H9 (cell line): ENCODE measurements at regions not wholly inside any gene's neighbourhood (a gene's known extent, or its start where the extent isn't known, plus 50 kb on each side); places are given as distances from the start of the nearest gene placed in this dataset.

Experiments used
- DNase-seq: peaks from one replicate; pipeline ENCODE4 v3.0.0-alpha.2; 2017
- H2AFZ ChIP-seq: one replicate; pipeline ENCODE4 v1.6.1; 2013; ENCODE audit warnings: mild to moderate bottlenecking, low read length, control low read depth, moderate library complexity
- H2AK5ac ChIP-seq: 2 replicates; pipeline ENCODE4 v1.6.1; 2013; ENCODE audit warnings: low read length, control low read depth, mixed read lengths; ENCODE audit not compliant: insufficient read length
- H2BK120ac ChIP-seq: one replicate; pipeline ENCODE4 v1.6.1; 2013; ENCODE audit warnings: low read depth, mild to moderate bottlenecking, low read length, control low read depth, inconsistent platforms; ENCODE audit not compliant: poor library complexity, severe bottlenecking
- H2BK12ac ChIP-seq: 2 replicates; pipeline ENCODE4 v1.6.1; 2013; ENCODE audit warnings: low read length, control low read depth, mixed read lengths, low read depth; ENCODE audit not compliant: insufficient read length
- H2BK15ac ChIP-seq: 2 replicates; pipeline ENCODE4 v1.6.1; 2013; ENCODE audit warnings: low read depth, low read length, control low read depth
- H2BK20ac ChIP-seq: one replicate; pipeline ENCODE4 v1.6.1; 2013; ENCODE audit warnings: low read depth, mild to moderate bottlenecking, low read length, control low read depth, inconsistent platforms; ENCODE audit not compliant: poor library complexity, severe bottlenecking
- H2BK5ac ChIP-seq: 2 replicates; pipeline ENCODE4 v1.6.1; 2013; ENCODE audit warnings: low read length, control low read depth, mixed read lengths; ENCODE audit not compliant: insufficient read length
- H3K14ac ChIP-seq: 2 replicates; pipeline ENCODE4 v1.6.1; 2013; ENCODE audit warnings: low read length, control low read depth; ENCODE audit not compliant: insufficient read depth
- H3K18ac ChIP-seq: 2 replicates; pipeline ENCODE4 v1.6.1; 2013; ENCODE audit warnings: low read depth, mild to moderate bottlenecking, mixed read lengths, low read length, control low read depth; ENCODE audit not compliant: insufficient read length
- H3K23ac ChIP-seq: 2 replicates; pipeline ENCODE4 v1.6.1; 2013; ENCODE audit warnings: low read length, control low read depth, mixed read lengths, low read depth; ENCODE audit not compliant: insufficient read length
- H3K23me2 ChIP-seq: 2 replicates; pipeline ENCODE4 v1.6.1; 2013; ENCODE audit warnings: low read depth, mild to moderate bottlenecking, mixed read lengths, low read length, control low read depth; ENCODE audit not compliant: insufficient read length, poor library complexity, severe bottlenecking
- H3K27ac ChIP-seq: 2 replicates; pipeline ENCODE4 v1.5.1; 2013; ENCODE audit warnings: low read length, control low read depth, mixed read lengths, low read depth; ENCODE audit not compliant: insufficient read length
- H3K27me3 ChIP-seq: 2 replicates; pipeline ENCODE4 v1.6.1; 2013; ENCODE audit warnings: low read length, control low read depth, inconsistent platforms; ENCODE audit not compliant: insufficient read depth
- H3K4ac ChIP-seq: 2 replicates; pipeline ENCODE4 v1.6.1; 2013; ENCODE audit warnings: low read depth, mild to moderate bottlenecking, control low read depth, inconsistent platforms, low read length, moderate library complexity
- H3K4me1 ChIP-seq: 2 replicates; pipeline ENCODE4 v1.6.1; 2013; ENCODE audit warnings: low read length, control low read depth, inconsistent platforms; ENCODE audit not compliant: insufficient read depth
- H3K4me2 ChIP-seq: 2 replicates; pipeline ENCODE4 v1.6.1; 2013; ENCODE audit warnings: low read length, control low read depth, mixed read lengths; ENCODE audit not compliant: insufficient read length, insufficient read depth
- H3K56ac ChIP-seq: 2 replicates; pipeline ENCODE4 v1.6.1; 2013; ENCODE audit warnings: low read depth, mild to moderate bottlenecking, mixed read lengths, low read length, control low read depth; ENCODE audit not compliant: insufficient read length
- H3K79me1 ChIP-seq: 2 replicates; pipeline ENCODE4 v1.6.1; 2013; ENCODE audit warnings: low read depth, mild to moderate bottlenecking, moderate library complexity, low read length, control low read depth, inconsistent platforms; ENCODE audit not compliant: insufficient read depth, poor library complexity, severe bottlenecking
- H3K79me2 ChIP-seq: 2 replicates; pipeline ENCODE4 v1.6.1; 2013; ENCODE audit warnings: low read length, control low read depth, inconsistent platforms; ENCODE audit not compliant: insufficient read depth
- H3K9ac ChIP-seq: 2 replicates; pipeline ENCODE4 v1.6.1; 2013; ENCODE audit warnings: low read length, control low read depth, mixed read lengths; ENCODE audit not compliant: insufficient read length; ENCODE audit errors: extremely low read depth
- H3K9me3 ChIP-seq: one replicate; pipeline ENCODE4 v1.6.1; 2013; ENCODE audit warnings: low read depth, low read length, inconsistent platforms; ENCODE audit not compliant: control insufficient read depth
- H3T11ph ChIP-seq: one replicate; pipeline ENCODE4 v1.6.1; 2013; ENCODE audit warnings: mild to moderate bottlenecking, low read length, control low read depth, inconsistent platforms
- H4K20me1 ChIP-seq: one replicate; pipeline ENCODE4 v1.6.1; 2013; ENCODE audit not compliant: control insufficient read depth, insufficient read length, insufficient read depth
- H4K5ac ChIP-seq: 2 replicates; pipeline ENCODE4 v1.6.1; 2013; ENCODE audit warnings: low read depth, mild to moderate bottlenecking, mixed read lengths, low read length, control low read depth; ENCODE audit not compliant: insufficient read length
- H4K8ac ChIP-seq: replicated peaks from 2 replicates; pipeline ENCODE4 v1.6.1; 2013; ENCODE audit warnings: low read length, control low read depth, mixed read lengths, low read depth; ENCODE audit not compliant: insufficient read length
- H4K91ac ChIP-seq: 2 replicates; pipeline ENCODE4 v1.6.1; 2013; ENCODE audit warnings: low read depth, mild to moderate bottlenecking, moderate library complexity, mixed read lengths, low read length, control low read depth; ENCODE audit not compliant: insufficient read length
- H3K27ac Mint-ChIP-seq, 3 experiments: 2 replicates in 2 of 3; 3 replicates in 1 of 3; pipeline ENCODE4 v1.8.0; 2020 to 2021; ENCODE audit warnings: mixed read lengths in 3 of 3, mild to moderate bottlenecking in 1 of 3, moderate library complexity in 1 of 3
- H3K27me3 Mint-ChIP-seq: 2 replicates; pipeline ENCODE4 v1.8.0; 2021; ENCODE audit warnings: low read depth, mild to moderate bottlenecking, moderate library complexity, mixed read lengths
- H3K36me3 Mint-ChIP-seq, 3 experiments: 2 replicates in 2 of 3; 3 replicates in 1 of 3; pipeline ENCODE4 v1.8.0; 2020 to 2021; ENCODE audit warnings: low read depth in 3 of 3, mixed read lengths in 3 of 3; ENCODE audit not compliant: insufficient read depth in 1 of 3
- H3K4me1 Mint-ChIP-seq, 2 experiments: 2 replicates each; pipeline ENCODE4 v1.8.0; 2020; ENCODE audit warnings: mixed read lengths in 2 of 2
- H3K4me3 Mint-ChIP-seq, 2 experiments: 2 replicates in 1 of 2; 3 replicates in 1 of 2; pipeline ENCODE4 v1.8.0; 2020 to 2021; ENCODE audit warnings: mild to moderate bottlenecking in 2 of 2, mixed read lengths in 2 of 2, moderate library complexity in 1 of 2
- H3K9me3 Mint-ChIP-seq, 2 experiments: 2 replicates in 1 of 2; 3 replicates in 1 of 2; pipeline ENCODE4 v1.8.0; 2020; ENCODE audit warnings: mild to moderate bottlenecking in 2 of 2, mixed read lengths in 2 of 2, moderate library complexity in 1 of 2
- TF ChIP-seq, protein P1 (sequence below): fragments of 200-600 bp; sonication (generic); conservative IDR thresholded peaks from 3 replicates; pipeline ENCODE4 v1.8.0; 2021; ENCODE audit warnings: antibody characterized with exemption, mild to moderate bottlenecking

- no peaks in the 10 kb centered on the region for H3K9me3 ChIP-seq
- no peak overlapping the region for H3T11ph ChIP-seq
- H3K4me3 Mint-ChIP-seq: no peak overlapping the region
- H4K20me1 ChIP-seq: no peaks in the 10 kb centered on the region
- no peak overlapping the region for H4K91ac ChIP-seq
- H3K27ac Mint-ChIP-seq: no peak overlapping the region; a peak in 2 of 7 replicates
- H3K23ac ChIP-seq: no peak overlapping the region
- H3K4ac ChIP-seq: no peak overlapping the region
- no peaks in the 10 kb centered on the region for H3K79me2 ChIP-seq
- H2AK5ac ChIP-seq: no peak overlapping the region
- no peak overlapping the region for H2BK5ac ChIP-seq
- no peak overlapping the region for H3K14ac ChIP-seq
- H3K23me2 ChIP-seq: no peaks in the 10 kb centered on the region
- TF ChIP-seq, protein P1, sequence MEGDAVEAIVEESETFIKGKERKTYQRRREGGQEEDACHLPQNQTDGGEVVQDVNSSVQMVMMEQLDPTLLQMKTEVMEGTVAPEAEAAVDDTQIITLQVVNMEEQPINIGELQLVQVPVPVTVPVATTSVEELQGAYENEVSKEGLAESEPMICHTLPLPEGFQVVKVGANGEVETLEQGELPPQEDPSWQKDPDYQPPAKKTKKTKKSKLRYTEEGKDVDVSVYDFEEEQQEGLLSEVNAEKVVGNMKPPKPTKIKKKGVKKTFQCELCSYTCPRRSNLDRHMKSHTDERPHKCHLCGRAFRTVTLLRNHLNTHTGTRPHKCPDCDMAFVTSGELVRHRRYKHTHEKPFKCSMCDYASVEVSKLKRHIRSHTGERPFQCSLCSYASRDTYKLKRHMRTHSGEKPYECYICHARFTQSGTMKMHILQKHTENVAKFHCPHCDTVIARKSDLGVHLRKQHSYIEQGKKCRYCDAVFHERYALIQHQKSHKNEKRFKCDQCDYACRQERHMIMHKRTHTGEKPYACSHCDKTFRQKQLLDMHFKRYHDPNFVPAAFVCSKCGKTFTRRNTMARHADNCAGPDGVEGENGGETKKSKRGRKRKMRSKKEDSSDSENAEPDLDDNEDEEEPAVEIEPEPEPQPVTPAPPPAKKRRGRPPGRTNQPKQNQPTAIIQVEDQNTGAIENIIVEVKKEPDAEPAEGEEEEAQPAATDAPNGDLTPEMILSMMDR: no peak
- no peak overlapping the region for H3K4me2 ChIP-seq
- no peaks in the 10 kb centered on the region for H3K79me1 ChIP-seq
- no peak overlapping the region for H2AFZ ChIP-seq
- no peak overlapping the region for H2BK15ac ChIP-seq
- H3K4me1 ChIP-seq: peaks cover 3% of the 10 kb centered on the region; the same call in 1 of the 2 replicates
- H2BK20ac ChIP-seq: no peak overlapping the region
- H3K36me3 Mint-ChIP-seq: no peaks in the 10 kb centered on the region
- no peak overlapping the region for H3K56ac ChIP-seq
- no peak overlapping the region for H3K9ac ChIP-seq
- no peaks in the 10 kb centered on the region; a peak in 1 of 5 replicates for H3K9me3 Mint-ChIP-seq
- no peak overlapping the region for H4K8ac ChIP-seq
- no peak for DNase-seq
- no peaks in the 10 kb centered on the region for H3K27me3 Mint-ChIP-seq
- peaks cover 21 to 34% of the 10 kb centered on the region in 2 experiments for H3K4me1 Mint-ChIP-seq
- H3K27me3 ChIP-seq: no peaks in the 10 kb centered on the region
- H3K18ac ChIP-seq: no peak overlapping the region
- H3K27ac ChIP-seq: no peak overlapping the region
- no peak overlapping the region for H2BK120ac ChIP-seq
- no peak overlapping the region for H2BK12ac ChIP-seq
- no peak overlapping the region for H4K5ac ChIP-seq
Measured at GRCh38 chr3:168624195-168624594, 528.5 kb upstream of the GOLIM4 start.
